ENCODE measurements at regions not wholly inside any gene's neighbourhood (a gene's known extent, or its start where the extent isn't known, plus 50 kb on each side); places are given as distances from the start of the nearest gene placed in this dataset.

DNA sequence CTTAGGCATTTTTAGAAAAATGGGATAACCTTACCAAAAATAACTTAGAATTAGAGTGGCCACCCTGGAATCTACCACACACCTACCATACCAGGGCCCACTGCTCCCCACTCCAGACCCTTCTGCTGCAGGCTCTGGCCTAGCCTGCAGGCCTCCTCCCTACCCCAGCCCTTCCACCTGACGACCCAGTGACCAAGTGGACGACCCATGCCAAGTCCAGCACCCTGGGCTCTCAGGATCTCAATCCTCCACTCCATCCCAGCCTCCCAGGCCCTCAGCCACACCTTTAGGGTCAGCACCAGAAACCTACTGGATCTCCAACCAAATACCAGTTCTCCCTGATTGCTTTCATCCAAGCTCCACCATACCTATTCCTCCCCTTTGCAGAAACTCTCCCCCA, 145.8 kb downstream of the TPRA1 start (continued):
- TF ChIP-seq AFF4 (CRISPR knock-in tag; IDR thresholded peaks at IDR 0.05; ENCODE audit: borderline replicate concordance): no peak
- no peak for TF ChIP-seq ELF4 (CRISPR knock-in tag; IDR thresholded peaks at IDR 0.05; ENCODE audit: low read depth)
- TF ChIP-seq IRF1 (CRISPR knock-in tag; IDR thresholded peaks at IDR 0.05): no peak

DNA sequence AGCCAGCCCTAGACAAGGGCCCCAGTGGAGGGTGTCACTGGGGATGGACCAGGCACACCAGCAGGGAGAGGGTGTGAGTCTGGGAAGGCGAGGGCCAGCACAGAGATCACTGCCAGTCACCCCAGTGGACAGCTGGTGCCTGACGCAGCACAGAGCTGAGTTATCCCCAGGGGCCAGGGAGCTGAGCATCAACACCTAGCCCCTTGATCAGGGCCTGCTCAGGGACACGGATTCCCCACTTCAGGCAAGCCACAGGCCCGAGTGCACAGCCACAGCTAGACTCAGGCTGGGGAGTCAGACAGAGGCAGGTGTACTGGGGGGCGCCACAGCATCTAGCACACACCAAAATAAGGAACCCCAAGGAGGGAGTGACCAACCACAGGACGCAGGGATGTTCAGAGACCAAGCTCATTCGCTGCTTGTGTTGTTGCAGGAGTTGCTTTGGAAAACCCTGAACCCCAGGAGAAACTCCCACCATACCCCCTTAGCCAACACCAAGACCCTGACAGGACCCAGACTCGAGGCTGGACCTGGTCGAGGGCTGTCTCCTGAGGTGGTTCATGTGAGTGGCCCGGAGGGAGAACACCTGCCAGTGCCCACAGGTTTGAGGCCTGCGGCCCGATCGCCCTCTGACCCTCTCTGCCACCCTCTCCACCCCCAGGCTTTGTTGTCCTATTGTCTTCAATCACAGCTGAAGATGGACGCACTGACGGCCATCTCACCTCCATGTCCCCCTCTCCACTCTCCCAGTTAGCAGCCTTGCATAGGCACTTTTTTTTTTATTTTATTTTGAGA, 146.8 kb downstream of the TPRA1 start:
- ChIA-PET CTCF (interaction anchor here (1.1 kb wide), 1 partner anchor 12 kb away, joined by 4 read pairs; no protein-coding TSS in a partner anchor), POLR2A (no interaction called here)
- DNase-seq (ENCODE audit: low spot score) (no peak), ATAC-seq (no peak)
- Mint-ChIP-seq H3K27me3 (ENCODE audit: low read depth) (no peaks in the 10 kb centered on the region), H3K4me1 (no peaks in the 10 kb centered on the region), H3K36me3 (no peaks in the 10 kb centered on the region), H3K27ac (no peak overlapping the region), H3K4me3 (no peak overlapping the region), H3K9me3 (no peaks in the 10 kb centered on the region)
- TF ChIP-seq ZNF396 (CRISPR knock-in tag; IDR thresholded peaks at IDR 0.05; ENCODE audit: borderline replicate concordance): no peak
- TF ChIP-seq ZNF425 (CRISPR knock-in tag; conservative IDR thresholded peaks at IDR 0.05): no peak
- TF ChIP-seq, protein P1, sequence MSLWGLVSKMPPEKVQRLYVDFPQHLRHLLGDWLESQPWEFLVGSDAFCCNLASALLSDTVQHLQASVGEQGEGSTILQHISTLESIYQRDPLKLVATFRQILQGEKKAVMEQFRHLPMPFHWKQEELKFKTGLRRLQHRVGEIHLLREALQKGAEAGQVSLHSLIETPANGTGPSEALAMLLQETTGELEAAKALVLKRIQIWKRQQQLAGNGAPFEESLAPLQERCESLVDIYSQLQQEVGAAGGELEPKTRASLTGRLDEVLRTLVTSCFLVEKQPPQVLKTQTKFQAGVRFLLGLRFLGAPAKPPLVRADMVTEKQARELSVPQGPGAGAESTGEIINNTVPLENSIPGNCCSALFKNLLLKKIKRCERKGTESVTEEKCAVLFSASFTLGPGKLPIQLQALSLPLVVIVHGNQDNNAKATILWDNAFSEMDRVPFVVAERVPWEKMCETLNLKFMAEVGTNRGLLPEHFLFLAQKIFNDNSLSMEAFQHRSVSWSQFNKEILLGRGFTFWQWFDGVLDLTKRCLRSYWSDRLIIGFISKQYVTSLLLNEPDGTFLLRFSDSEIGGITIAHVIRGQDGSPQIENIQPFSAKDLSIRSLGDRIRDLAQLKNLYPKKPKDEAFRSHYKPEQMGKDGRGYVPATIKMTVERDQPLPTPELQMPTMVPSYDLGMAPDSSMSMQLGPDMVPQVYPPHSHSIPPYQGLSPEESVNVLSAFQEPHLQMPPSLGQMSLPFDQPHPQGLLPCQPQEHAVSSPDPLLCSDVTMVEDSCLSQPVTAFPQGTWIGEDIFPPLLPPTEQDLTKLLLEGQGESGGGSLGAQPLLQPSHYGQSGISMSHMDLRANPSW (CRISPR knock-in tag; conservative IDR thresholded peaks at IDR 0.05; ENCODE audit: low read depth): no peak

DNA sequence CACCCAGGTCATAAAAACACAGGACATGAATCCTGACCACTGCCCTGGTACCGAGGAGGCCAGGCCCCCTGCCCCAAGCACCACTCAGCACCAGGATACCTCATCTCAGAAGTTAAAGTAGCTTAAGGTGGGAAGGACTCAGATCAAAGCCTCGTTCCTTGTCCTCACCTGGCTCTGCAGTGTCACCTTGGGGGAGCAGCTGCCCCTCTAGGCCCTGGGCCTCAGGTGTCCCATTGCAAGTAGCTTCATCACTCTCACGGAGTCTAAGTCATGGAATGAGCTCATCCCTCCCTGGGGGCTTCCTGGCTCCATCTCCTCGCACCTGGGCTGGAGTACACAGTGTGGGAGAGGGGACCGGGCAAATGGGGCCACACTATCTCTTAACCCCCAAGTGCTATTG, 148.0 kb downstream of the TPRA1 start:
- Mint-ChIP-seq H3K4me1 (peaks cover 7% of the 10 kb centered on the region), H3K27ac (no peak overlapping the region), H3K9me3 (no peaks in the 10 kb centered on the region), H3K4me3 (no peak overlapping the region), H3K27me3 (ENCODE audit: low read depth) (no peaks in the 10 kb centered on the region), H3K36me3 (no peaks in the 10 kb centered on the region)
- DNase-seq (ENCODE audit: low spot score): no peak
- ATAC-seq: no peak
- ChIA-PET CTCF (interaction anchor here (0.7 to 1.5 kb wide), 2 partner anchors 13 to 31 kb away, joined by 3 to 7 read pairs; no protein-coding TSS in a partner anchor), POLR2A (no interaction called here)
- no peak for TF ChIP-seq NR1H2 (CRISPR knock-in tag; IDR thresholded peaks at IDR 0.05)
- TF ChIP-seq ESRRA (CRISPR knock-in tag; IDR thresholded peaks at IDR 0.05; ENCODE audit: borderline replicate concordance): no peak
- TF ChIP-seq CREB1 (CRISPR knock-in tag; IDR thresholded peaks at IDR 0.05): no peak
- TF ChIP-seq MXD4 (CRISPR knock-in tag; IDR thresholded peaks at IDR 0.05; ENCODE audit: borderline replicate concordance): no peak
- TF ChIP-seq ZNF263 (CRISPR knock-in tag; IDR thresholded peaks at IDR 0.05; ENCODE audit: low read depth): no peak
- no peak for TF ChIP-seq HMGA2 (CRISPR knock-in tag; IDR thresholded peaks at IDR 0.05)
- TF ChIP-seq ZNF232 (CRISPR knock-in tag; IDR thresholded peaks at IDR 0.05): no peak
- no peak for TF ChIP-seq SMAD4 (CRISPR knock-in tag; IDR thresholded peaks at IDR 0.05)
- no peak for TF ChIP-seq MLX (CRISPR knock-in tag; IDR thresholded peaks at IDR 0.05)
- no peak for TF ChIP-seq GABPB1 (CRISPR knock-in tag; IDR thresholded peaks at IDR 0.05)
- TF ChIP-seq NR3C1 (CRISPR knock-in tag; conservative IDR thresholded peaks at IDR 0.05; ENCODE audit: low read depth): no peak

Data from WTC11 (cell line).